ENCODE measurements at regions not wholly inside any gene's neighbourhood (a gene's known extent, or its start where the extent isn't known, plus 50 kb on each side); places are given as distances from the start of the nearest gene placed in this dataset.

GRCh38 chr19:30673336-30673735, 301.2 kb downstream of the ZNF536 start:
- H3K4me2 ChIP-seq (ENCODE audit: insufficient read depth in 1 of 2, low read depth in 2 of 2, low read length in 2 of 2) = no peak overlapping the region
- no peak overlapping the region for H4K8ac ChIP-seq (ENCODE audit: extremely low read depth, insufficient read depth, low read length)
- no peak overlapping the region for H3K27ac ChIP-seq (ENCODE audit: low read depth, low read length)
- 95% methylated on average over 8 of the region's 8 CpGs; no CpG with 5 or more reads in 1 of the 2 experiments for WGBS, 2 experiments (ENCODE audit: extremely low coverage in 1 of 2, insufficient coverage in 1 of 2, insufficient read length in 1 of 2, insufficient replicate concordance in 2 of 2, low coverage in 1 of 2, low lambda C conversion rate in 2 of 2, missing lambda C conversion rate in 1 of 2)
- H4K20me1 ChIP-seq (replicated peaks in 1 of 2; ENCODE audit: control insufficient read depth in 1 of 2, insufficient read depth in 2 of 2, low read length in 2 of 2) = no peaks in the 10 kb centered on the region
- no peak overlapping the region for H3K9ac ChIP-seq (replicated peaks in 1 of 4; ENCODE audit: extremely low read depth in 1 of 4, low read depth in 3 of 4, low read length in 3 of 4)
- H3K27me3 ChIP-seq (replicated peaks in 1 of 4; ENCODE audit: control insufficient read depth in 3 of 4, extremely low read depth in 1 of 4, insufficient read depth in 3 of 4, low read length in 3 of 4) = no peaks in the 10 kb centered on the region
- H4K91ac ChIP-seq (replicated peaks; ENCODE audit: insufficient read length, low read length) = no peak overlapping the region
- H3K4ac ChIP-seq (replicated peaks; ENCODE audit: insufficient read length, low read depth, low read length) = no peak overlapping the region
- no peak overlapping the region for H2AK5ac ChIP-seq (ENCODE audit: low read depth, low read length)
- FAIRE-seq (no peak), DNase-seq (ENCODE audit: low read depth in 1 of 2, low spot score in 2 of 2) (no peak)
- no peak overlapping the region for H2BK5ac ChIP-seq (ENCODE audit: low read depth, low read length)
- H3K9me3 ChIP-seq (ENCODE audit: insufficient read depth in 2 of 2, low read depth in 1 of 2, low read length in 1 of 2) = no peaks in the 10 kb centered on the region
- H2AFZ ChIP-seq (ENCODE audit: low read length) = no peak overlapping the region
- H2BK120ac ChIP-seq (replicated peaks; ENCODE audit: low read depth, low read length) = no peak overlapping the region
- no peaks in the 10 kb centered on the region for H3K79me2 ChIP-seq (ENCODE audit: control insufficient read depth in 1 of 2, insufficient read depth in 2 of 2, low read length in 2 of 2)
- ChIA-PET POLR2A (ENCODE audit: partially characterized antibody) (no interaction called here), CTCF (ENCODE audit: partially characterized antibody) (interaction anchor here (0.7 to 2.5 kb wide), 4 partner anchors 10 to 737 kb away, joined by 3 to 9 read pairs (median 4); no protein-coding TSS in a partner anchor)
- no peak overlapping the region for H3K14ac ChIP-seq (ENCODE audit: insufficient read length)
- no peak overlapping the region for H3K18ac ChIP-seq (ENCODE audit: extremely low read depth, low read length)
- H2BK20ac ChIP-seq (ENCODE audit: low read length) = no peak overlapping the region
- no peak overlapping the region for H3K23ac ChIP-seq (ENCODE audit: insufficient read length)
- no peak overlapping the region for H2BK15ac ChIP-seq (ENCODE audit: low read length)
- H3K36me3 ChIP-seq (ENCODE audit: control insufficient read depth in 2 of 4, insufficient read depth in 4 of 4, low read length in 3 of 4) = no peaks in the 10 kb centered on the region
- H3K23me2 ChIP-seq (ENCODE audit: low read depth, low read length) = no peaks in the 10 kb centered on the region
- H4K5ac ChIP-seq (ENCODE audit: insufficient read length, low read depth, low read length) = no peak overlapping the region
- peaks cover 0 to 3% (median 1%) of the 10 kb centered on the region in 4 experiments; a peak in 1 of 7 replicates for H3K4me1 ChIP-seq (replicated peaks in 1 of 4; ENCODE audit: control insufficient read depth in 3 of 4, insufficient read depth in 4 of 4, low read length in 3 of 4)
- no peaks in the 10 kb centered on the region for H3K79me1 ChIP-seq (ENCODE audit: low read depth, low read length)
- H2BK12ac ChIP-seq (ENCODE audit: low read depth, low read length) = no peak overlapping the region
- H3K4me3 ChIP-seq (ENCODE audit: extremely low read depth in 1 of 4, insufficient read depth in 2 of 4, low read depth in 3 of 4, low read length in 4 of 4) = no peak overlapping the region
- no peak overlapping the region for H3K56ac ChIP-seq (replicated peaks; ENCODE audit: insufficient read length, low read depth, low read length)
- TF ChIP-seq SAP30 (IDR thresholded peaks at IDR 0.05; ENCODE audit: insufficient read depth, insufficient replicate concordance, low read length) = no peak
- no peak for TF ChIP-seq TAF7 (optimal IDR thresholded peaks at IDR 0.05; ENCODE audit: borderline replicate concordance, low read depth, low read length)
